Adrenal gland (tissue), 9 donors: ENCODE measurements at regions not wholly inside any gene's neighbourhood (a gene's known extent, or its start where the extent isn't known, plus 50 kb on each side); places are given as distances from the start of the nearest gene placed in this dataset.

Experiments
- DNase-seq, 7 donors: peaks; one replicate each; pipeline ENCODE4 v3.0.0-alpha.2; 2019 to 2020
- H3K27ac ChIP-seq, 5 donors: fragments of 200-600 bp; sonication (generic) in 4 of 5; 1 replicate in 3 of 5; 2 replicates in 2 of 5; pipeline versions ENCODE4 v1.5.1 to v1.8.0; 2016 to 2020; ENCODE audit warnings: mild to moderate bottlenecking in 1 of 5
- H3K27me3 ChIP-seq: fragments of 200-600 bp; 2 replicates; pipeline ENCODE4 v1.8.0; 2021
- H3K36me3 ChIP-seq, 2 donors: fragments of 200-600 bp; replicated peaks in 1 of 2; 1 replicate in 1 of 2; 2 replicates in 1 of 2; pipeline versions ENCODE4 v1.5.1 to v1.8.0; 2018 to 2022
- H3K4me1 ChIP-seq, 2 donors: fragments of 200-600 bp; replicated peaks in 1 of 2; 1 replicate in 1 of 2; 2 replicates in 1 of 2; pipeline versions ENCODE4 v1.5.1 to v1.8.0; 2018 to 2021
- H3K4me3 ChIP-seq, 4 donors: fragments of 200-600 bp; sonication (generic) in 3 of 4; one replicate each; pipeline ENCODE4 v1.5.1; 2016 to 2018
- H3K9me3 ChIP-seq, 3 donors: fragments of 200-600 bp; sonication (generic) in 1 of 3; replicated peaks in 1 of 3; 1 replicate in 2 of 3; 2 replicates in 1 of 3; pipeline versions ENCODE4 v1.5.1 to v1.8.0; 2016 to 2021
- POLR2A ChIP-seq, 2 donors: fragments of 450-650 bp; IDR thresholded peaks; one replicate each; pipeline ENCODE4 v1.6.1; 2017; ENCODE audit warnings: antibody characterized with exemption in 2 of 2, mild to moderate bottlenecking in 2 of 2, moderate library complexity in 1 of 2
- WGBS, 4 donors: extraction: QIAGEN DNeasy Blood & Tissue Kit in 2 of 4; methylation state at CpG; one replicate each; pipeline versions ENCODE4 v1.1.5 to v1.1.7; 2013 to 2017; 5-methylcytosine and 5-hydroxymethylcytosine counted together
- intact Hi-C, 2 donors: fragments of 100-400 bp; cut with DNase I; formaldehyde crosslinking; loops; one replicate each; pipeline versions ENCODE4 v1.14.1 to v1.15.0; 2022 to 2023
- TF ChIP-seq, protein P1 (sequence below), 6 experiments: fragments of 450-650 bp in 4 of 6; fragments of 200-600 bp in 2 of 6; sonication (generic) in 1 of 6; IDR thresholded peaks; 1 replicate in 5 of 6; 2 replicates in 1 of 6; pipeline versions ENCODE4 v1.5.1 to v1.8.0; 2016 to 2021; ENCODE audit warnings: antibody characterized with exemption in 6 of 6, mild to moderate bottlenecking in 2 of 6, moderate library complexity in 1 of 6
- donor health status: healthy with polysubstance abuse.
- donor health status: Bipolar disorder and iron deficiency.
- donor health status: DM: yes; HTN: yes; CAD: no.
- donor health status: DM: no; HTN: no; CAD: no.
- donor health status: DM: no; HTN: no; CAD: no.

DNA sequence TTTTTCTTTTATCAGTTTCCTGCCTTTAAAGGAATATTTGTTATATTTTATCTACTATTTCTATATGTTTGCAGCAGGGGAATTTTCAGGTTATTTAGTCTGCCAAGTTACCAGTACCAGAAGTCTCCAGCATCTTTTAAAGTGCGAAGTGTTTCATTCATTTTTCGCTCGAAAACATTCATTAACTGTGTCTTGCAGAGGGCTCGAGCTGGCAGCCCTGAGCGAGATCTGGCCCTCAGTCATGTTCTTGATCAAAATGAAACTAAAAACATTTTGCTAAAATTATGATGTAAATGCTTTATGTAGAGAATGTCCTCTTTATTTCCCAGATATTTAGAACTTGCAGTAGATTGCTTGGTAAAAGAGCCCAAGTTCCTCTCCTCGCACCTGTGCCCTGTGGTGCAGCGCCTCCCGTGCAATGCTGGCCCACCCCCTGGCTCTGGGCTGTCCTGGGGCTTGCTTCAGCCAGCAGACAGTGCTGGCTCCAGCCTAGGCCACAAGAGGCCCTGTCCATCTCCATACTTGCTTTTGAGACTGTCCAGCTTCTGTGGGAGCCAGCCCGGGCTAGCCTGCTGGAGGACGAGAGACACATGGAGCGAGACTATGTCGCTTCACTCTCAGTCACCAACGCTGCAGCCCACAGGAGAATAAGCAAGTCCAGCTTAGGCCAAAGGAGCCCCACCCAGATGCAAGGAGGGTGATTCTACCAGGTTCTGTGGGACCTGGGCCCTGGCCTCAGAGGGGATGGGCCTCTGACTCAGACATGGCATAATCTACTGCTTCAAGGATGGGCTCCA, 71.9 kb upstream of the PRR23E start:
- no peak for TF ChIP-seq POLR2A (IDR thresholded peaks at IDR 0.05)
- TF ChIP-seq, protein P1, sequence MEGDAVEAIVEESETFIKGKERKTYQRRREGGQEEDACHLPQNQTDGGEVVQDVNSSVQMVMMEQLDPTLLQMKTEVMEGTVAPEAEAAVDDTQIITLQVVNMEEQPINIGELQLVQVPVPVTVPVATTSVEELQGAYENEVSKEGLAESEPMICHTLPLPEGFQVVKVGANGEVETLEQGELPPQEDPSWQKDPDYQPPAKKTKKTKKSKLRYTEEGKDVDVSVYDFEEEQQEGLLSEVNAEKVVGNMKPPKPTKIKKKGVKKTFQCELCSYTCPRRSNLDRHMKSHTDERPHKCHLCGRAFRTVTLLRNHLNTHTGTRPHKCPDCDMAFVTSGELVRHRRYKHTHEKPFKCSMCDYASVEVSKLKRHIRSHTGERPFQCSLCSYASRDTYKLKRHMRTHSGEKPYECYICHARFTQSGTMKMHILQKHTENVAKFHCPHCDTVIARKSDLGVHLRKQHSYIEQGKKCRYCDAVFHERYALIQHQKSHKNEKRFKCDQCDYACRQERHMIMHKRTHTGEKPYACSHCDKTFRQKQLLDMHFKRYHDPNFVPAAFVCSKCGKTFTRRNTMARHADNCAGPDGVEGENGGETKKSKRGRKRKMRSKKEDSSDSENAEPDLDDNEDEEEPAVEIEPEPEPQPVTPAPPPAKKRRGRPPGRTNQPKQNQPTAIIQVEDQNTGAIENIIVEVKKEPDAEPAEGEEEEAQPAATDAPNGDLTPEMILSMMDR (IDR thresholded peaks at IDR 0.05) = no peak
- Histone ChIP-seq H3K4me1 (no peaks in the 10 kb centered on the region), H3K27me3 (no peaks in the 10 kb centered on the region), H3K9me3 (no peaks in the 10 kb centered on the region), H3K27ac (no peak overlapping the region), H3K4me3 (no peak overlapping the region), H3K36me3 (no peaks in the 10 kb centered on the region)
- WGBS, 4 donors = 88 to 94% (median 93%) methylated on average over 13 of the region's 13 CpGs
- DNase-seq = no peak
- intact Hi-C loops = no loop called here

DNA sequence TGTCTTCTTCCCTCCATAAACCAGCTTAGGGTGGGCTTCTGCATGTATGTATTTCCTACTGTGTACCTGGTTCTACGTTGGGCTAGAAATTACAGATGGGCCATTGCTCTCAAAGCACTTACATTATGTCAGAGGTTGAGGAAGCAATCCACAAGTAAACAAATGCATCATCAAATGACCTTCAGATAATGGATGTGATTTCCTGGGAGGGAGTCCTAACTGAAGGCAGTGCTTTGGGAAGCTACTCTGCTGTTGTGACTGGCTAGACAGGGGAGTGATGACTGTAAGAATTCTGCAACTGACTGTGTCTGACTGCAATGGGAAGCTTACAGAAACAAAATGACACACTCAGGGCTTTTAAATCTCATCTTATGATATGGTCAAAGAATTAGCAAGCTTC, 71.0 kb upstream of the PRR23E start:
- Histone ChIP-seq H3K27me3 (peaks cover 4% of the 10 kb centered on the region), H3K27ac (no peak overlapping the region), H3K4me3 (no peak overlapping the region), H3K9me3 (no peaks in the 10 kb centered on the region), H3K36me3 (no peaks in the 10 kb centered on the region), H3K4me1 (no peaks in the 10 kb centered on the region)
- no peak for DNase-seq
- TF ChIP-seq POLR2A (IDR thresholded peaks at IDR 0.05) = no peak
- TF ChIP-seq, protein P1 (IDR thresholded peaks at IDR 0.05) = no peak
- intact Hi-C loops = no loop called here
- WGBS, 4 donors = 60 to 76% (median 67%) methylated on average over 1 of the region's 1 CpG

DNA sequence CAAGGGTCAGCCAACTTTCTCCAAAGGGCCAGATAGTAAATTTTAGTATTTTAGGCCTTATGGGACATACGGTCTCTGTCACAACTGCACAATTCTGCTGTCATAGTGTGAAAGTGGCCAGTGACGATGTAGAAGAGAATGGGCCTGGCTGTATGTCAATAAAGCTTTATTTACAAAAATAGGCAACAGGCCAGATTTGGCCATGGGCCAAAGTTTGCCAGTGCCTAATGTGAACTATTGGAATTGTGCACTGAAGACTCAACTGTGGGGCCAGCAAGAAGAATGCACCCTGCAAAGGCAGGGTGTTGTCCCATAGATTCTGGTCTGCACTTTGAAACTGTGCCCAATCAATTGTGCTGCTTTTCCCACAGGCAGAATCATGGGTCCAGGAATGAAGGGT, 69.4 kb upstream of the PRR23E start:
- TF ChIP-seq POLR2A (IDR thresholded peaks at IDR 0.05) = no peak
- TF ChIP-seq, protein P1 (IDR thresholded peaks at IDR 0.05) = no peak
- H3K27me3 ChIP-seq = peaks cover 11% of the 10 kb centered on the region
- WGBS, 4 donors = 83 to 96% (median 89%) methylated on average over 2 of the region's 2 CpGs
- intact Hi-C loops = no loop called here
- H3K9me3 ChIP-seq = no peaks in the 10 kb centered on the region
- H3K27ac ChIP-seq = no peak overlapping the region
- DNase-seq = no peak
- no peaks in the 10 kb centered on the region for H3K36me3 ChIP-seq
- H3K4me3 ChIP-seq = no peak overlapping the region
- no peaks in the 10 kb centered on the region for H3K4me1 ChIP-seq

DNA sequence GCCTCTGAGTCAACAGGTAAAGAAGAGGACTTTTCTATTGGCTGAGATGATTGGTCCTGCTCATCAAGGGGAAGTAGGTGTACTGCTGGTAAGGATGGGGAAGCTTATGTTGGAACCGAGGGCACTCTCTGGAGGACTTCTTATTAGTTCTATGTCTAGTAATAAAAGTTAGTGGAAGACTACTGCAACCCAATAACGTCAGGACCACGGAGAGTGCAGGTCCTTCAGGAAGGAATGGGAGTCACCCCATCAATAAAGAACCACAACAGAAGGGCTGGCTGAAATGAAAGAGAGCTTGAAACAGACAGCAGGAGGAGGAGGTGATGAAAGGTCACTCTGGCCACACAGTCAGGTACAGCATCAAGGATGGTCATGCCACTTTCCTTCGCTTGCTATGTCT, 68.8 kb upstream of the PRR23E start:
- 49 to 61% (median 54%) methylated on average over 4 of the region's 4 CpGs for WGBS, 4 donors
- H3K9me3 ChIP-seq = no peaks in the 10 kb centered on the region
- TF ChIP-seq, protein P1 (IDR thresholded peaks at IDR 0.05) = no peak
- no peak for TF ChIP-seq POLR2A (IDR thresholded peaks at IDR 0.05)
- intact Hi-C loops = no loop called here
- H3K4me1 ChIP-seq = no peaks in the 10 kb centered on the region
- no peak for DNase-seq
- no peak overlapping the region for H3K27ac ChIP-seq
- H3K27me3 ChIP-seq = peaks cover 11% of the 10 kb centered on the region
- no peaks in the 10 kb centered on the region for H3K36me3 ChIP-seq
- H3K4me3 ChIP-seq = no peak overlapping the region
